ENCODE measurements at regions not wholly inside any gene's neighbourhood (a gene's known extent, or its start where the extent isn't known, plus 50 kb on each side); places are given as distances from the start of the nearest gene placed in this dataset.

DNA sequence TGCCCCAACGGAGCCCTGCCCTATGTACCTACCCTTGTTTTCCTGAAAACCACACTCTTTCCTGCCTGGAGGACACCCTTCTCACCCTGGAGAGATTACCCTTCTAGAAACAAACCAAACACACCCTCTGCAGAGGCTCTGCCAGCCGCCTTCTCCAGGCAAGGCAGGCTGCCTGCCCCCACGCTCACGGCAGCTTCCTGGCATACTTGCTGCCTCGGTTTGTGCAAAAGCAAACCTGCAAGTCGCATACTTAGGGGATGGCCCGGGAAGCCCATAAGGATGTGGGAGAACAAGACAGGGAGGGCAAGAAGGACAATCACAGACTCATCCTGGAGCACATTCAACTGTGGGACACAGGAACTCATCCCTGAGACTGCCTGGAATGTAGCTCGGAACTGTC, 154.0 kb upstream of the DIO3 start:
- TF ChIP-seq POLR2AphosphoS5 (IDR thresholded peaks at IDR 0.05; ENCODE audit: low read depth, low read length), result no peak
- TF ChIP-seq SIN3A (IDR thresholded peaks at IDR 0.05; ENCODE audit: borderline replicate concordance, insufficient read depth, low read length), result no peak
- TF ChIP-seq TAF1 (IDR thresholded peaks at IDR 0.05; ENCODE audit: borderline replicate concordance, insufficient read depth, low read length), result no peak
- no peak for TF ChIP-seq FOXP2 (optimal IDR thresholded peaks at IDR 0.05; ENCODE audit: borderline replicate concordance, extremely low read depth, extremely low read length, insufficient read depth)
- TF ChIP-seq, protein P1, sequence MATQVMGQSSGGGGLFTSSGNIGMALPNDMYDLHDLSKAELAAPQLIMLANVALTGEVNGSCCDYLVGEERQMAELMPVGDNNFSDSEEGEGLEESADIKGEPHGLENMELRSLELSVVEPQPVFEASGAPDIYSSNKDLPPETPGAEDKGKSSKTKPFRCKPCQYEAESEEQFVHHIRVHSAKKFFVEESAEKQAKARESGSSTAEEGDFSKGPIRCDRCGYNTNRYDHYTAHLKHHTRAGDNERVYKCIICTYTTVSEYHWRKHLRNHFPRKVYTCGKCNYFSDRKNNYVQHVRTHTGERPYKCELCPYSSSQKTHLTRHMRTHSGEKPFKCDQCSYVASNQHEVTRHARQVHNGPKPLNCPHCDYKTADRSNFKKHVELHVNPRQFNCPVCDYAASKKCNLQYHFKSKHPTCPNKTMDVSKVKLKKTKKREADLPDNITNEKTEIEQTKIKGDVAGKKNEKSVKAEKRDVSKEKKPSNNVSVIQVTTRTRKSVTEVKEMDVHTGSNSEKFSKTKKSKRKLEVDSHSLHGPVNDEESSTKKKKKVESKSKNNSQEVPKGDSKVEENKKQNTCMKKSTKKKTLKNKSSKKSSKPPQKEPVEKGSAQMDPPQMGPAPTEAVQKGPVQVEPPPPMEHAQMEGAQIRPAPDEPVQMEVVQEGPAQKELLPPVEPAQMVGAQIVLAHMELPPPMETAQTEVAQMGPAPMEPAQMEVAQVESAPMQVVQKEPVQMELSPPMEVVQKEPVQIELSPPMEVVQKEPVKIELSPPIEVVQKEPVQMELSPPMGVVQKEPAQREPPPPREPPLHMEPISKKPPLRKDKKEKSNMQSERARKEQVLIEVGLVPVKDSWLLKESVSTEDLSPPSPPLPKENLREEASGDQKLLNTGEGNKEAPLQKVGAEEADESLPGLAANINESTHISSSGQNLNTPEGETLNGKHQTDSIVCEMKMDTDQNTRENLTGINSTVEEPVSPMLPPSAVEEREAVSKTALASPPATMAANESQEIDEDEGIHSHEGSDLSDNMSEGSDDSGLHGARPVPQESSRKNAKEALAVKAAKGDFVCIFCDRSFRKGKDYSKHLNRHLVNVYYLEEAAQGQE (IDR thresholded peaks at IDR 0.05; ENCODE audit: insufficient read depth in 1 of 2, low read depth in 2 of 2, low read length in 2 of 2), result no peak

DNA sequence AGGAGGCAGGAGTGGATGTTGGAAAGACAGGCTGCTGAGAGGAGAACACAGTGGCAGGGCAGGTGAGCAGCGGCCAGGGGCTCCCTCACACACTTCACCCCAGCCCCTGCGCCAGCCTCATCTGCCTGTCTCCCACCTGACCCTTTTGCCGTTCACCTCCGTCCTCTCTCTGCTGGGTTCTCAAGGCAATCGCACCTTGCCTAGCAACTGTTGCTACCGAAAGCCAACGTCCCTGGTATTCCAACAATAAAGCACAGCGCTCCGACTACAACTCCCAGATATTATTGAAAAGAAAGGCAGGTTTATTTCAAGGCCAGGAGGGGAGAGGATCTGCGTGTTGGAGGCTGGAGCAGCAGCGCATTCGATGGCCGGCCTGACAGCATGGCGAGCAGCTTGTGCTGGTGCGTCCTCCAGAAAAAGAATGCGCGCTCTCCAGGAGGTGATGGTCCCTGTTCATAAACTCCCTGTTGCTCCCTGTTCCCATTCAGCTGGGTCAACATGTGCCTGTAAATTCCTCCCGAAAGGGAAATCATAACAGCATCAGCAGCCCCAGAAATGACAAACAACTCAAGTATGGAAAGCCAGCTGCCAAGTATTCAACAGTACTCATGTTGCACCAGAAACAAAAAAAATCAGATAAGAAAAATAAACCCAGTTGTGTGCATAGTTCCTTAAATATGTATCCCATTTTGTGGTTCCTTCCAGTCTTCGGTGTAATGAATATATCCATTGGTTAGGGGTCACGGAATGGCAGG, 153.0 kb upstream of the DIO3 start:
- TF ChIP-seq SIN3A (IDR thresholded peaks at IDR 0.05; ENCODE audit: borderline replicate concordance, insufficient read depth, low read length), result no peak
- no peak for TF ChIP-seq TAF1 (IDR thresholded peaks at IDR 0.05; ENCODE audit: borderline replicate concordance, insufficient read depth, low read length)
- TF ChIP-seq POLR2AphosphoS5 (IDR thresholded peaks at IDR 0.05; ENCODE audit: low read depth, low read length), result no peak

DNA sequence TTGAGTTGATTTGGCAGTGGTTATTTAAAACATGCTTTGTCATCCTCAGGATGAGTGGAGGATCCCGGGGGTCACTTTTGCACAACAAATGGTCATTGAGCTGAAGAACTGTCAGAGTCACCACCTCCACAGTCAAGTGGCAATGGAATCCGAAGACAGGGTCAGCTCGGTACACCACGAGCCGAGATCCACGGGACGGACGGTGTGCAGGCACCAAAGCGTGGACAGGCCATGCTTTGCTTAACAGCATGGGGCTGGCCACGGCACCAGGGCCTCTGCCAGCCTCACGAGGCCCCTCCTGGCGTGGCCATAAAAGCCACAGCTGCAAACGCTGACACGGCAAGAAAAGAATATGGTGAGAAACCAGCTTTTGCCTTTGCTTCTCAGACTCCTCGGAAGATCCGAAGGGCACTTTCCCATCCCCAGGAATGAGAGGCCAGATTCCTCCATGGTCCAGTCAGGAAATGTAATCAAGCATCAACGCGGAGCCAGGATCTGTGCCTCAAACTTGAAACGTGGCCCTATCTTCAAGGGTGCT, 152.2 kb upstream of the DIO3 start:
- TF ChIP-seq SIN3A (IDR thresholded peaks at IDR 0.05; ENCODE audit: borderline replicate concordance, insufficient read depth, low read length) (no peak), TAF1 (IDR thresholded peaks at IDR 0.05; ENCODE audit: borderline replicate concordance, insufficient read depth, low read length) (no peak), FOXP2 (optimal IDR thresholded peaks at IDR 0.05; ENCODE audit: borderline replicate concordance, extremely low read depth, extremely low read length, insufficient read depth) (no peak), POLR2AphosphoS5 (IDR thresholded peaks at IDR 0.05; ENCODE audit: low read depth, low read length) (no peak)
- TF ChIP-seq, protein P1 (IDR thresholded peaks at IDR 0.05; ENCODE audit: insufficient read depth in 1 of 2, low read depth in 2 of 2, low read length in 2 of 2), result no peak

DNA sequence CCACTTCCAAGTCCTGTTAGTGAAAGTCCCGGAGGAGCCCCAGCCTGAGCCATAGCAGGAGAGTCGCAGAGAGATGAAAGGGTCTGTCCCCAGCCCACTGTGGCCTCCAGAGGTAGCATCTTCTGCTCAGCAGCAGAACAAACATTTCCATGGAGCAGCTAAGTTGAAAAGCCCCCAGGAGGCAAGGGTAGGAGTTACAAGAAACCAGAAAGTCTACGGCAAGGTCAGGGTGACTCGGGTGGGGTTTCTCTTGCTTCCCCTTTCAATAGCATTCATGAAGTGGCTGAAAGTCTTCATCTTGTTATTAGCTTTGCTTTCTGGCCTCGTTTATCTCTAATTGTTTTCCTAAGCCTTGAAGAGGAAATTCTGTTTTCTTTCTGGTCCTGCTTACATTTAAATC, 151.2 kb upstream of the DIO3 start:
- TF ChIP-seq POLR2AphosphoS5 (IDR thresholded peaks at IDR 0.05; ENCODE audit: low read depth, low read length) (no peak), TAF1 (IDR thresholded peaks at IDR 0.05; ENCODE audit: borderline replicate concordance, insufficient read depth, low read length) (no peak), FOXP2 (optimal IDR thresholded peaks at IDR 0.05; ENCODE audit: borderline replicate concordance, extremely low read depth, extremely low read length, insufficient read depth) (no peak), SIN3A (IDR thresholded peaks at IDR 0.05; ENCODE audit: borderline replicate concordance, insufficient read depth, low read length) (no peak)
- TF ChIP-seq, protein P1 (IDR thresholded peaks at IDR 0.05; ENCODE audit: insufficient read depth in 1 of 2, low read depth in 2 of 2, low read length in 2 of 2), result no peak

DNA sequence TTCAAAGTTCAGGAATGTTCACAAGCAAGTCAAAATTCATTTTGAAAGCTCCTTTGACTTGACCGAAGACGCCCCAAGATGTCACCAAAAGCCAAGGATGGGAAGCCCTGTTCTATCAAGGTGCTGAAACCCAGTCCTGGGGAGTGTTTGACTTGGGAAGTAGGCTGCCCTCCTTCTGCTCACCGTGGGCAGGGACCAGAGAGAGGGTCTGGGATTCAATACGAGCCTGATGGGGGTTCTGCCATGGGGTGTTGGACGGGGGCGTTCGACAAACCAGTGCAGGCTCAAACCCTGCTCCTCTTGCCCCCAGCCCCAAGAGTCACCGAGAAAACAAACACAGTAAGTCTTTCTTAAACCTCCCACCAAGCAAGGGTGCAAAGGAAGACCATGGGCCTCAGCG, 150.1 kb upstream of the DIO3 start:
- no peak for TF ChIP-seq POLR2AphosphoS5 (IDR thresholded peaks at IDR 0.05; ENCODE audit: low read depth, low read length)
- TF ChIP-seq, protein P1 (IDR thresholded peaks at IDR 0.05; ENCODE audit: insufficient read depth in 1 of 2, low read depth in 2 of 2, low read length in 2 of 2), result no peak
- TF ChIP-seq TAF1 (IDR thresholded peaks at IDR 0.05; ENCODE audit: borderline replicate concordance, insufficient read depth, low read length), result no peak
- TF ChIP-seq FOXP2 (optimal IDR thresholded peaks at IDR 0.05; ENCODE audit: borderline replicate concordance, extremely low read depth, extremely low read length, insufficient read depth), result no peak

All from PFSK-1 (cell line).